HG02970 (cell line): ENCODE measurements at regions not wholly inside any gene's neighbourhood (a gene's known extent, or its start where the extent isn't known, plus 50 kb on each side); places are given as distances from the start of the nearest gene placed in this dataset.
"Not testable (repeated sequence)": the region's sequence is repeated elsewhere in the genome, so short reads cannot be mapped to it uniquely, and the experiment has no call there.

ENCODE experiments used
- ATAC-seq: cut with Tn5 transposase; IDR thresholded peaks from one replicate; pipeline ENCODE4 v1.9.1; 2021; ENCODE audit warnings: mild to moderate bottlenecking, moderate library complexity, moderate number of reproducible peaks; ENCODE audit not compliant: unreplicated experiment, low FRiP score

- ATAC-seq, result no peak
Observed at GRCh38 chr11:22031791-22032190, 161.1 kb upstream of the ANO5 start.

GRCh38 chr11:22037505-22037904 is 155.4 kb upstream of the ANO5 start:
- no peak for ATAC-seq

- ATAC-seq, result no peak
Observed at GRCh38 chr11:22041039-22041438, 151.8 kb upstream of the ANO5 start.

GRCh38 chr11:22042081-22042480 is 150.8 kb upstream of the ANO5 start:
- ATAC-seq, result no peak

GRCh38 chr11:22044126-22044525 is 148.8 kb upstream of the ANO5 start:
- ATAC-seq, result no peak

- ATAC-seq, result no peak
Observed at GRCh38 chr11:22049276-22049675, 143.6 kb upstream of the ANO5 start.

- no peak for ATAC-seq
Observed at GRCh38 chr11:22065472-22065871, 127.4 kb upstream of the ANO5 start.

GRCh38 chr11:22069844-22070243 is 123.0 kb upstream of the ANO5 start:
- ATAC-seq, result no peak

GRCh38 chr11:22076271-22076930 is 116.5 kb upstream of the ANO5 start:
- ATAC-seq, result no peak

GRCh38 chr11:22078063-22078462 is 114.8 kb upstream of the ANO5 start:
- no peak for ATAC-seq

GRCh38 chr11:22079133-22079872 is 113.6 kb upstream of the ANO5 start:
- ATAC-seq, result no peak

- ATAC-seq, result no peak
Observed at GRCh38 chr11:22082178-22082577, 110.7 kb upstream of the ANO5 start.

- ATAC-seq, result no peak
Observed at GRCh38 chr11:22082788-22083187, 110.1 kb upstream of the ANO5 start.

GRCh38 chr11:22084056-22084455 is 108.8 kb upstream of the ANO5 start:
- no peak for ATAC-seq

- no peak for ATAC-seq
Observed at GRCh38 chr11:22084564-22084963, 108.3 kb upstream of the ANO5 start.

GRCh38 chr11:22089609-22090008 is 103.3 kb upstream of the ANO5 start:
- no peak for ATAC-seq

GRCh38 chr11:22106566-22106965 is 86.3 kb upstream of the ANO5 start:
- ATAC-seq, result no peak

GRCh38 chr11:22115470-22116029 is 77.3 kb upstream of the ANO5 start:
- no peak for ATAC-seq

GRCh38 chr11:22127981-22128380 is 64.9 kb upstream of the ANO5 start:
- not testable (repeated sequence) for ATAC-seq

- ATAC-seq, result no peak
Observed at GRCh38 chr11:22130462-22131053, 62.3 kb upstream of the ANO5 start.

- no peak for ATAC-seq
Observed at GRCh38 chr11:22133776-22134175, 59.1 kb upstream of the ANO5 start.
